Suprapubic skin (tissue), 4 donors: ENCODE measurements at regions not wholly inside any gene's neighbourhood (a gene's known extent, or its start where the extent isn't known, plus 50 kb on each side); places are given as distances from the start of the nearest gene placed in this dataset.

Experiments
- DNase-seq, 2 donors: peaks; one replicate each; pipeline ENCODE4 v3.0.0-alpha.2; 2019; ENCODE audit warnings: low spot score in 2 of 2
- H3K27ac ChIP-seq: fragments of 200-600 bp; sonication (generic); one replicate; pipeline ENCODE4 v1.5.1; 2019
- H3K27me3 ChIP-seq: fragments of 200-600 bp; sonication (generic); one replicate; pipeline ENCODE4 v1.5.1; 2019
- H3K36me3 ChIP-seq: fragments of 200-600 bp; sonication (generic); one replicate; pipeline ENCODE4 v1.5.1; 2019
- H3K4me1 ChIP-seq: fragments of 200-600 bp; sonication (generic); one replicate; pipeline ENCODE4 v1.5.1; 2019
- H3K4me3 ChIP-seq: fragments of 200-600 bp; sonication (generic); one replicate; pipeline ENCODE4 v1.5.1; 2019; ENCODE audit warnings: mild to moderate bottlenecking
- H3K9me3 ChIP-seq: fragments of 200-600 bp; sonication (generic); one replicate; pipeline ENCODE4 v1.5.1; 2019
- EP300 ChIP-seq: sonication (generic); formaldehyde crosslinking; IDR thresholded peaks from one replicate; pipeline ENCODE4 v1.6.1; 2017; ENCODE audit warnings: antibody characterized with exemption
- POLR2A ChIP-seq, 2 donors: fragments of 450-650 bp; IDR thresholded peaks; one replicate each; pipeline ENCODE4 v1.6.1; 2017; ENCODE audit warnings: antibody characterized with exemption in 2 of 2, mild to moderate bottlenecking in 2 of 2, moderate library complexity in 2 of 2
- POLR2AphosphoS5 ChIP-seq, 3 donors: sonication (generic); formaldehyde crosslinking; IDR thresholded peaks; one replicate each; pipeline ENCODE4 v1.6.1; 2017; ENCODE audit warnings: antibody characterized with exemption in 3 of 3
- WGBS: methylation state at CpG from one replicate; pipeline ENCODE4 v1.1.5; 2018; 5-methylcytosine and 5-hydroxymethylcytosine counted together
- TF ChIP-seq, protein P1 (sequence below), 2 donors: fragments of 200-600 bp in 1 of 2; fragments of 450-650 bp in 1 of 2; sonication (generic) in 1 of 2; IDR thresholded peaks; one replicate each; pipeline ENCODE4 v1.5.1; 2016 to 2019; ENCODE audit warnings: antibody characterized with exemption in 2 of 2, mild to moderate bottlenecking in 1 of 2, moderate library complexity in 1 of 2

GRCh38 chr5:104789366-104789765, 1226.8 kb upstream of the NUDT12 start:
- no peak overlapping the region for H3K27ac ChIP-seq
- DNase-seq = no peak
- H3K9me3 ChIP-seq = no peaks in the 10 kb centered on the region
- H3K27me3 ChIP-seq = no peaks in the 10 kb centered on the region
- WGBS = 41% methylated on average over 1 of the region's 1 CpG
- TF ChIP-seq, protein P1, sequence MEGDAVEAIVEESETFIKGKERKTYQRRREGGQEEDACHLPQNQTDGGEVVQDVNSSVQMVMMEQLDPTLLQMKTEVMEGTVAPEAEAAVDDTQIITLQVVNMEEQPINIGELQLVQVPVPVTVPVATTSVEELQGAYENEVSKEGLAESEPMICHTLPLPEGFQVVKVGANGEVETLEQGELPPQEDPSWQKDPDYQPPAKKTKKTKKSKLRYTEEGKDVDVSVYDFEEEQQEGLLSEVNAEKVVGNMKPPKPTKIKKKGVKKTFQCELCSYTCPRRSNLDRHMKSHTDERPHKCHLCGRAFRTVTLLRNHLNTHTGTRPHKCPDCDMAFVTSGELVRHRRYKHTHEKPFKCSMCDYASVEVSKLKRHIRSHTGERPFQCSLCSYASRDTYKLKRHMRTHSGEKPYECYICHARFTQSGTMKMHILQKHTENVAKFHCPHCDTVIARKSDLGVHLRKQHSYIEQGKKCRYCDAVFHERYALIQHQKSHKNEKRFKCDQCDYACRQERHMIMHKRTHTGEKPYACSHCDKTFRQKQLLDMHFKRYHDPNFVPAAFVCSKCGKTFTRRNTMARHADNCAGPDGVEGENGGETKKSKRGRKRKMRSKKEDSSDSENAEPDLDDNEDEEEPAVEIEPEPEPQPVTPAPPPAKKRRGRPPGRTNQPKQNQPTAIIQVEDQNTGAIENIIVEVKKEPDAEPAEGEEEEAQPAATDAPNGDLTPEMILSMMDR (IDR thresholded peaks at IDR 0.05) = no peak
- TF ChIP-seq EP300 (no peak), POLR2AphosphoS5 (IDR thresholded peaks at IDR 0.05) (no peak), POLR2A (IDR thresholded peaks at IDR 0.05) (no peak)
- H3K4me3 ChIP-seq = no peak overlapping the region
- H3K36me3 ChIP-seq = no peaks in the 10 kb centered on the region
- no peaks in the 10 kb centered on the region for H3K4me1 ChIP-seq

GRCh38 chr5:104785097-104785496, 1222.5 kb upstream of the NUDT12 start:
- Histone ChIP-seq H3K27me3 (no peaks in the 10 kb centered on the region), H3K27ac (no peak overlapping the region), H3K9me3 (no peaks in the 10 kb centered on the region), H3K4me3 (no peak overlapping the region), H3K4me1 (no peaks in the 10 kb centered on the region), H3K36me3 (no peaks in the 10 kb centered on the region)
- DNase-seq = no peak
- WGBS = 98% methylated on average over 2 of the region's 2 CpGs
- TF ChIP-seq POLR2A (IDR thresholded peaks at IDR 0.05) (no peak), EP300 (no peak), POLR2AphosphoS5 (IDR thresholded peaks at IDR 0.05) (no peak)
- TF ChIP-seq, protein P1 (IDR thresholded peaks at IDR 0.05) = no peak

DNA sequence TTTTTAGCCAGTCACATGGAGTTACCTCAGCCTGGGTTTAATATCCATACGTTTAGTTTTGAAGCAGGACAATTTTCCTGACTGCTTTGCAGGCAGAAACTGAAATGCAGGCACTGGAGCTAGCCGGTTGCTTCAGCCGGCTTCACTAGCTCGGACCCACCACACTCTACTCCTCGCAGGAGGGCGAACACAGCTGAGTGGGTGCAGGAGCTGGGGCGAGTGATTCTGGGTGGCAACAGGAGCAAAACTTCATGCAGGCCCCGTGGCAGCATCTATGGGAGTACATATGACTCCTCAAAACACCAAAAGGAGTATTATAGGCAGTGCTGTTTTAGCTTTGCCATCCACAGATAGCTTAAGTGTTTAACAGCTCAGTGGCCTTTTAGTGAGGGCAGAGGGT, 1211.8 kb upstream of the NUDT12 start:
- no peak for TF ChIP-seq EP300
- no peak for TF ChIP-seq POLR2AphosphoS5 (IDR thresholded peaks at IDR 0.05)
- TF ChIP-seq, protein P1 (IDR thresholded peaks at IDR 0.05) = no peak
- no peak for TF ChIP-seq POLR2A (IDR thresholded peaks at IDR 0.05)
- no peak for DNase-seq

GRCh38 chr5:104764197-104764596, 1201.6 kb upstream of the NUDT12 start:
- no peak overlapping the region for H3K27ac ChIP-seq
- no peak for DNase-seq

More for the DNA sequence above, 1211.8 kb upstream of the NUDT12 start:
- Histone ChIP-seq H3K4me1 (no peaks in the 10 kb centered on the region), H3K9me3 (no peaks in the 10 kb centered on the region), H3K27ac (no peak overlapping the region), H3K36me3 (no peaks in the 10 kb centered on the region), H3K27me3 (no peaks in the 10 kb centered on the region), H3K4me3 (no peak overlapping the region)
- 91% methylated on average over 8 of the region's 8 CpGs for WGBS

GRCh38 chr5:104763216-104763615, 1200.6 kb upstream of the NUDT12 start:
- Histone ChIP-seq H3K27ac (no peak overlapping the region), H3K9me3 (no peaks in the 10 kb centered on the region), H3K27me3 (no peaks in the 10 kb centered on the region), H3K4me1 (no peaks in the 10 kb centered on the region), H3K4me3 (no peak overlapping the region), H3K36me3 (no peaks in the 10 kb centered on the region)
- 32% methylated on average over 1 of the region's 1 CpG for WGBS
- TF ChIP-seq, protein P1 (IDR thresholded peaks at IDR 0.05) = no peak
- TF ChIP-seq POLR2AphosphoS5 (IDR thresholded peaks at IDR 0.05) (no peak), EP300 (no peak), POLR2A (IDR thresholded peaks at IDR 0.05) (no peak)
- DNase-seq = no peak

More at GRCh38 chr5:104764197-104764596, 1201.6 kb upstream of the NUDT12 start:
- no peak overlapping the region for H3K4me3 ChIP-seq
- no peaks in the 10 kb centered on the region for H3K9me3 ChIP-seq
- no peak for TF ChIP-seq POLR2A (IDR thresholded peaks at IDR 0.05)
- WGBS = 77% methylated on average over 2 of the region's 2 CpGs
- H3K36me3 ChIP-seq = no peaks in the 10 kb centered on the region
- H3K4me1 ChIP-seq = no peaks in the 10 kb centered on the region
- no peaks in the 10 kb centered on the region for H3K27me3 ChIP-seq

DNA sequence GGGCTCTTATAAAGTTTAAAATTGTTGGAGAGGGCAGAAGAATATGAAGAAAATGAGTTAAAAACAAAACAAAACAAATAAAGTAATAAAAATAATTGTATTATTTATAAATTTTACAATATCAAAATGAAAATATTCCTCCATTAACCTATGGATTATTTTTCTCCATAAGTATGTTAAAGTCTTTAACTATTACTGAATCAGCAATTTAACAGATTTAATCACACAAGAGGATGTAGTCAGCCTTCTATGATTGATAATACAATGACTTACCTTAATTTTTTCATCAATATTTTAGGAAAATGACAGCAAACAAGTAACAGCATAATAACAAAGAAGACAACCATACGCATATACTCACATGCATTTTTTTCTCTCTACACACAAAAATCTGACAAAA, 1195.3 kb upstream of the NUDT12 start:
- Histone ChIP-seq H3K4me3 (no peak overlapping the region), H3K36me3 (no peaks in the 10 kb centered on the region), H3K9me3 (no peaks in the 10 kb centered on the region), H3K27ac (no peak overlapping the region), H3K27me3 (no peaks in the 10 kb centered on the region), H3K4me1 (no peaks in the 10 kb centered on the region)
- WGBS = 95% methylated on average over 1 of the region's 1 CpG
- DNase-seq = no peak
- TF ChIP-seq POLR2AphosphoS5 (IDR thresholded peaks at IDR 0.05) (no peak), EP300 (no peak), POLR2A (IDR thresholded peaks at IDR 0.05) (no peak)
- TF ChIP-seq, protein P1 (IDR thresholded peaks at IDR 0.05) = no peak
